Progenitor cell of endocrine pancreas (in vitro differentiated cells): ENCODE measurements at regions not wholly inside any gene's neighbourhood (a gene's known extent, or its start where the extent isn't known, plus 50 kb on each side); places are given as distances from the start of the nearest gene placed in this dataset.

Source experiments
- DNase-seq: peaks from one replicate; pipeline ENCODE4 v3.0.0; 2021; ENCODE audit warnings: low spot score; ENCODE audit not compliant: unreplicated experiment
- H3K27ac Mint-ChIP-seq: 2 replicates; pipeline ENCODE4 v1.8.0; 2021; ENCODE audit warnings: mild to moderate bottlenecking, moderate library complexity, mixed read lengths
- H3K27me3 Mint-ChIP-seq: 2 replicates; pipeline ENCODE4 v1.8.0; 2021; ENCODE audit warnings: mixed read lengths
- H3K36me3 Mint-ChIP-seq: 2 replicates; pipeline ENCODE4 v1.8.0; 2022; ENCODE audit warnings: mixed read lengths; ENCODE audit not compliant: insufficient read depth
- H3K4me1 Mint-ChIP-seq: 2 replicates; pipeline ENCODE4 v1.8.0; 2021; ENCODE audit warnings: low read depth, mixed read lengths
- H3K4me3 Mint-ChIP-seq: 2 replicates; pipeline ENCODE4 v1.8.0; 2021; ENCODE audit warnings: low read depth, mild to moderate bottlenecking, moderate library complexity, mixed read lengths
- H3K9me3 Mint-ChIP-seq: 2 replicates; pipeline ENCODE4 v1.8.0; 2021; ENCODE audit warnings: low read depth, mixed read lengths
- CTCF ChIP-seq: fragments of 200-600 bp; sonication (generic); IDR thresholded peaks from one replicate; pipeline ENCODE4 v1.5.0; 2021; ENCODE audit warnings: antibody characterized with exemption, mild to moderate bottlenecking; ENCODE audit not compliant: unreplicated experiment

- peaks cover 26% of the 10 kb centered on the region for H3K27me3 Mint-ChIP-seq
- TF ChIP-seq CTCF = no peak
Observed at GRCh38 chr17:33941744-33942143, 313.3 kb upstream of the CCL2 start.

GRCh38 chr17:33942414-33942813 is 312.7 kb upstream of the CCL2 start:
- no peak overlapping the region for H3K4me3 Mint-ChIP-seq
- DNase-seq = no peak
- H3K27ac Mint-ChIP-seq = no peak overlapping the region
- peaks cover 30% of the 10 kb centered on the region for H3K27me3 Mint-ChIP-seq
- no peaks in the 10 kb centered on the region for H3K36me3 Mint-ChIP-seq
- H3K4me1 Mint-ChIP-seq = peaks cover 8% of the 10 kb centered on the region
- H3K9me3 Mint-ChIP-seq = no peaks in the 10 kb centered on the region
- no peak for TF ChIP-seq CTCF

More at GRCh38 chr17:33941744-33942143, 313.3 kb upstream of the CCL2 start:
- Mint-ChIP-seq H3K36me3 (no peaks in the 10 kb centered on the region), H3K4me1 (peaks cover 8% of the 10 kb centered on the region), H3K4me3 (no peak overlapping the region), H3K9me3 (no peaks in the 10 kb centered on the region), H3K27ac (peak overlapping the region; percentile 67)
- DNase-seq = no peak

- no peak for DNase-seq
- Mint-ChIP-seq H3K4me1 (peaks cover 8% of the 10 kb centered on the region), H3K27me3 (peaks cover 27% of the 10 kb centered on the region), H3K27ac (no peak overlapping the region), H3K36me3 (no peaks in the 10 kb centered on the region), H3K4me3 (no peak overlapping the region), H3K9me3 (no peaks in the 10 kb centered on the region)
- TF ChIP-seq CTCF = no peak
Observed at GRCh38 chr17:33944412-33944811, 310.7 kb upstream of the CCL2 start.

- no peaks in the 10 kb centered on the region for H3K9me3 Mint-ChIP-seq
- peaks cover 27% of the 10 kb centered on the region for H3K27me3 Mint-ChIP-seq
- TF ChIP-seq CTCF = no peak
- no peak for DNase-seq
- H3K4me1 Mint-ChIP-seq = peaks cover 8% of the 10 kb centered on the region
- H3K4me3 Mint-ChIP-seq = no peak overlapping the region
- no peaks in the 10 kb centered on the region for H3K36me3 Mint-ChIP-seq
- no peak overlapping the region for H3K27ac Mint-ChIP-seq
Observed at GRCh38 chr17:33944826-33945225, 310.3 kb upstream of the CCL2 start.

- Mint-ChIP-seq H3K4me3 (no peak overlapping the region), H3K36me3 (no peaks in the 10 kb centered on the region)
- DNase-seq = no peak
Observed at GRCh38 chr17:33945646-33946546, 309.2 kb upstream of the CCL2 start.

More at GRCh38 chr17:33945646-33946546, 309.2 kb upstream of the CCL2 start:
- Mint-ChIP-seq H3K27me3 (peaks cover 22% of the 10 kb centered on the region), H3K9me3 (no peaks in the 10 kb centered on the region), H3K4me1 (peaks cover 8% of the 10 kb centered on the region), H3K27ac (peak overlapping the region; percentile 44)
- TF ChIP-seq CTCF = no peak
